H1 (cell line): ENCODE measurements at regions not wholly inside any gene's neighbourhood (a gene's known extent, or its start where the extent isn't known, plus 50 kb on each side); places are given as distances from the start of the nearest gene placed in this dataset.

Experiments
- CTCF ChIA-PET: fragments of 300-600 bp; sonication (Branson Sonifier 250); formaldehyde crosslinking; loops from one replicate; lab custom pipeline; 2021; ENCODE audit not compliant: partially characterized antibody; lab: Charles Lee
- POLR2A ChIA-PET: fragments of 300-600 bp; sonication (Branson Sonifier 250); formaldehyde crosslinking; loops from one replicate; lab custom pipeline; 2021; ENCODE audit warnings: inconsistent platforms; ENCODE audit not compliant: partially characterized antibody; lab: Charles Lee
- DNase-seq, 2 experiments: peaks; one replicate each; pipeline versions ENCODE4 v3.0.0 to v3.0.0-alpha.2; 2010 to 2022; ENCODE audit warnings: low spot score in 2 of 2, low read depth in 1 of 2, mixed read lengths in 1 of 2
- FAIRE-seq: peaks from 2 replicates; lab custom pipeline; 2011; peaks lifted over from hg19 to GRCh38; lab: Jason Lieb, UNC
- H2AFZ ChIP-seq: 2 replicates; pipeline ENCODE4 v1.8.1; 2012; ENCODE audit warnings: low read length, inconsistent platforms
- H2AK5ac ChIP-seq: 2 replicates; pipeline ENCODE4 v1.6.1; 2013; ENCODE audit warnings: low read depth, low read length
- H2BK120ac ChIP-seq: replicated peaks from 2 replicates; pipeline ENCODE3; 2013; ENCODE audit warnings: low read depth, low read length, inconsistent platforms
- H2BK12ac ChIP-seq: 2 replicates; pipeline ENCODE4 v1.6.1; 2013; ENCODE audit warnings: low read depth, low read length
- H2BK15ac ChIP-seq: 2 replicates; pipeline ENCODE4 v1.6.1; 2013; ENCODE audit warnings: low read length
- H2BK20ac ChIP-seq: 2 replicates; pipeline ENCODE4 v1.6.1; 2013; ENCODE audit warnings: low read length
- H2BK5ac ChIP-seq: 2 replicates; pipeline ENCODE4 v1.6.1; 2013; ENCODE audit warnings: low read depth, low read length
- H3K14ac ChIP-seq: 2 replicates; pipeline ENCODE4 v1.6.1; 2013; ENCODE audit warnings: inconsistent platforms; ENCODE audit not compliant: insufficient read length
- H3K18ac ChIP-seq: 2 replicates; pipeline ENCODE4 v1.6.1; 2013; ENCODE audit warnings: low read length; ENCODE audit errors: extremely low read depth
- H3K23ac ChIP-seq: 2 replicates; pipeline ENCODE4 v1.6.1; 2013; ENCODE audit warnings: inconsistent platforms; ENCODE audit not compliant: insufficient read length
- H3K23me2 ChIP-seq: 2 replicates; pipeline ENCODE4 v1.6.1; 2013; ENCODE audit warnings: low read depth, low read length
- H3K27ac ChIP-seq: 2 replicates; pipeline ENCODE4 v1.6.1; 2011; ENCODE audit warnings: low read depth, low read length, inconsistent platforms
- H3K27me3 ChIP-seq, 4 experiments: replicated peaks in 1 of 4; 1 replicate in 1 of 4; 2 replicates in 3 of 4; pipeline versions ENCODE4 v1.6.1 to v1.8.1; 2011 to 2013; ENCODE audit warnings: low read length in 3 of 4, mild to moderate bottlenecking in 3 of 4, inconsistent platforms in 2 of 4, mixed read lengths in 2 of 4, moderate library complexity in 1 of 4; ENCODE audit not compliant: control insufficient read depth in 3 of 4, insufficient read depth in 3 of 4; ENCODE audit errors: extremely low read depth in 1 of 4
- H3K36me3 ChIP-seq, 4 experiments: 2 replicates each; pipeline versions ENCODE4 v1.6.1 to v1.8.1; 2011 to 2013; ENCODE audit warnings: mild to moderate bottlenecking in 4 of 4, low read length in 3 of 4, moderate library complexity in 2 of 4, control low read depth in 1 of 4, inconsistent platforms in 1 of 4; ENCODE audit not compliant: insufficient read depth in 4 of 4, control insufficient read depth in 2 of 4
- H3K4ac ChIP-seq: replicated peaks from 2 replicates; pipeline ENCODE3; 2013; ENCODE audit warnings: low read length, low read depth, mixed read lengths, inconsistent platforms; ENCODE audit not compliant: insufficient read length
- H3K4me1 ChIP-seq, 4 experiments: replicated peaks in 1 of 4; 1 replicate in 1 of 4; 2 replicates in 3 of 4; pipeline versions ENCODE4 v1.6.1 to v1.8.1; 2011 to 2013; ENCODE audit warnings: low read length in 3 of 4, inconsistent platforms in 2 of 4, mixed read lengths in 1 of 4; ENCODE audit not compliant: insufficient read depth in 4 of 4, control insufficient read depth in 3 of 4
- H3K4me2 ChIP-seq, 2 experiments: 2 replicates each; pipeline versions ENCODE4 v1.6.1 to v1.8.1; 2011 to 2013; ENCODE audit warnings: low read depth in 2 of 2, low read length in 2 of 2, control low read depth in 1 of 2, inconsistent platforms in 1 of 2, mild to moderate bottlenecking in 1 of 2; ENCODE audit not compliant: insufficient read depth in 1 of 2
- H3K4me3 ChIP-seq, 4 experiments: fragments of 200-600, 300-600 bp in 1 of 4; sonication (generic), shearing (Covaris generic), sonication (Bioruptor Twin) in 1 of 4; 2 replicates each; pipeline versions ENCODE4 v1.5.1 to v1.8.1; 2011 to 2016; ENCODE audit warnings: low read length in 4 of 4, low read depth in 3 of 4, control low read depth in 2 of 4, inconsistent platforms in 2 of 4, mild to moderate bottlenecking in 2 of 4, mixed read lengths in 1 of 4, moderate library complexity in 1 of 4; ENCODE audit not compliant: insufficient read depth in 2 of 4; ENCODE audit errors: extremely low read depth in 1 of 4
- H3K56ac ChIP-seq: replicated peaks from 2 replicates; pipeline ENCODE3; 2013; ENCODE audit warnings: low read depth, mild to moderate bottlenecking, mixed read lengths, low read length, inconsistent platforms; ENCODE audit not compliant: insufficient read length
- H3K79me1 ChIP-seq: 2 replicates; pipeline ENCODE4 v1.6.1; 2013; ENCODE audit warnings: low read depth, low read length, control low read depth
- H3K79me2 ChIP-seq, 2 experiments: 2 replicates each; pipeline versions ENCODE4 v1.6.1 to v1.8.1; 2012 to 2013; ENCODE audit warnings: low read length in 2 of 2, mild to moderate bottlenecking in 2 of 2, inconsistent platforms in 1 of 2; ENCODE audit not compliant: insufficient read depth in 2 of 2, control insufficient read depth in 1 of 2
- H3K9ac ChIP-seq, 4 experiments: replicated peaks in 1 of 4; 1 replicate in 1 of 4; 2 replicates in 3 of 4; pipeline versions ENCODE4 v1.6.1 to v1.8.1; 2011 to 2013; ENCODE audit warnings: low read depth in 3 of 4, low read length in 3 of 4, control low read depth in 2 of 4, mild to moderate bottlenecking in 2 of 4, moderate library complexity in 2 of 4, inconsistent platforms in 1 of 4; ENCODE audit errors: extremely low read depth in 1 of 4
- H3K9me3 ChIP-seq, 2 experiments: 2 replicates each; pipeline versions ENCODE4 v1.6.1 to v1.8.1; 2012 to 2013; ENCODE audit warnings: mild to moderate bottlenecking in 2 of 2, moderate library complexity in 2 of 2, control low read depth in 1 of 2, inconsistent platforms in 1 of 2, low read depth in 1 of 2, low read length in 1 of 2, mixed read lengths in 1 of 2; ENCODE audit not compliant: insufficient read depth in 2 of 2
- H4K20me1 ChIP-seq, 2 experiments: replicated peaks in 1 of 2; 2 replicates each; pipeline versions ENCODE3 to v1.8.1; 2011 to 2013; ENCODE audit warnings: inconsistent platforms in 2 of 2, low read length in 2 of 2, mild to moderate bottlenecking in 1 of 2; ENCODE audit not compliant: insufficient read depth in 2 of 2, control insufficient read depth in 1 of 2
- H4K5ac ChIP-seq: 2 replicates; pipeline ENCODE4 v1.6.1; 2013; ENCODE audit warnings: low read length, low read depth, mixed read lengths, inconsistent platforms; ENCODE audit not compliant: insufficient read length
- H4K8ac ChIP-seq: 2 replicates; pipeline ENCODE4 v1.8.0; 2013; ENCODE audit warnings: mild to moderate bottlenecking, moderate library complexity, low read length, inconsistent platforms; ENCODE audit not compliant: insufficient read depth; ENCODE audit errors: extremely low read depth
- H4K91ac ChIP-seq: replicated peaks from 2 replicates; pipeline ENCODE3; 2013; ENCODE audit warnings: low read length, mixed read lengths, inconsistent platforms; ENCODE audit not compliant: insufficient read length
- BACH1 ChIP-seq: IDR thresholded peaks from 2 replicates; pipeline ENCODE4 v1.6.1; 2012; ENCODE audit warnings: low read length, improper control_type of control experiment
- CBX8 ChIP-seq: fragments of 300-800, 300-1000 bp; sonication (generic); IDR thresholded peaks from 2 replicates; pipeline ENCODE4 v1.7.1; 2016; ENCODE audit warnings: low read depth, low read length, borderline replicate concordance
- CHD1 ChIP-seq: IDR thresholded peaks from 2 replicates; pipeline ENCODE4 v1.6.1; 2012; ENCODE audit warnings: low read depth, low read length, improper control_type of control experiment
- CTBP2 ChIP-seq: IDR thresholded peaks from 2 replicates; pipeline ENCODE4 v1.7.0; 2011; ENCODE audit warnings: borderline replicate concordance, mild to moderate bottlenecking, moderate library complexity, mixed read lengths, low read length; ENCODE audit not compliant: insufficient read depth, insufficient read length
- CTCF ChIP-seq, 3 experiments: IDR thresholded peaks; 1 replicate in 2 of 3; 2 replicates in 1 of 3; pipeline versions ENCODE4 v1.5.1 to v1.6.1; 2011; ENCODE audit warnings: low read length in 3 of 3, mild to moderate bottlenecking in 3 of 3, inconsistent platforms in 2 of 3, low read depth in 1 of 3, moderate library complexity in 1 of 3; ENCODE audit not compliant: insufficient read depth in 1 of 3; ENCODE audit errors: control extremely low read depth in 1 of 3
- GTF2F1 ChIP-seq: IDR thresholded peaks from 2 replicates; pipeline ENCODE4 v1.6.1; 2012; ENCODE audit warnings: low read depth, low read length, improper control_type of control experiment, borderline replicate concordance
- KDM1A ChIP-seq: fragments of 200-600, 300-600 bp; sonication (generic); IDR thresholded peaks from 2 replicates; pipeline ENCODE4 v1.7.1; 2016; ENCODE audit warnings: mild to moderate bottlenecking, low read length, borderline replicate concordance
- KDM5A ChIP-seq: fragments of 200-600 bp; IDR thresholded peaks from 2 replicates; pipeline ENCODE4 v1.7.1; 2012; ENCODE audit warnings: mild to moderate bottlenecking, low read length, inconsistent platforms, mixed read lengths
- POLR2AphosphoS5 ChIP-seq: IDR thresholded peaks from 2 replicates; pipeline ENCODE4 v1.6.1; 2011; ENCODE audit warnings: low read depth, low read length
- POU5F1 ChIP-seq: IDR thresholded peaks from 2 replicates; pipeline ENCODE4 v1.6.1; 2011; ENCODE audit warnings: low read depth, mild to moderate bottlenecking, low read length, moderate library complexity
- RFX5 ChIP-seq: IDR thresholded peaks from 2 replicates; pipeline ENCODE4 v1.6.1; 2011; ENCODE audit warnings: low read depth, low read length, improper control_type of control experiment, borderline replicate concordance
- SP4 ChIP-seq: IDR thresholded peaks from 2 replicates; pipeline ENCODE4 v1.6.1; 2012; ENCODE audit warnings: low read length, inconsistent platforms
- TAF7 ChIP-seq: optimal IDR thresholded peaks from 2 replicates; pipeline ENCODE3; 2011; ENCODE audit warnings: low read depth, mild to moderate bottlenecking, inconsistent platforms, low read length, moderate library complexity, borderline replicate concordance
- YY1 ChIP-seq: IDR thresholded peaks from 2 replicates; pipeline ENCODE4 v1.6.1; 2011; ENCODE audit warnings: low read depth, mild to moderate bottlenecking, low read length
- WGBS, 2 experiments: shearing (Covaris generic) in 1 of 2; methylation state at CpG; one replicate each; pipeline versions ENCODE4 v1.1.6 to v1.1.7; 2013 to 2015; ENCODE audit warnings: low lambda C conversion rate in 2 of 2, mixed read lengths in 2 of 2, inconsistent platforms in 1 of 2, low coverage in 1 of 2, missing lambda C conversion rate in 1 of 2; ENCODE audit not compliant: insufficient replicate concordance in 2 of 2, insufficient coverage in 1 of 2, insufficient read length in 1 of 2; ENCODE audit errors: extremely low coverage in 1 of 2, missing lambda C conversion rate in 1 of 2; 5-methylcytosine and 5-hydroxymethylcytosine counted together

GRCh38 chr1:78760858-78761257 lies 111.2 kb downstream of the IFI44 start:
- Histone ChIP-seq H3K4me3 (no peak overlapping the region), H3K9me3 (no peaks in the 10 kb centered on the region), H3K18ac (no peak overlapping the region)
- TF ChIP-seq RFX5 = no peak
- no peak for TF ChIP-seq CTBP2
- no peak for TF ChIP-seq CTCF (IDR thresholded peaks at IDR 0.05; ENCODE audit: control extremely low read depth in 1 of 3, insufficient read depth in 1 of 3, low read depth in 1 of 3, low read length in 3 of 3)
- TF ChIP-seq POU5F1 = no peak
- TF ChIP-seq KDM5A = no peak
- TF ChIP-seq YY1 = no peak
- TF ChIP-seq BACH1 = no peak
- TF ChIP-seq POLR2AphosphoS5 = no peak
- no peak for TF ChIP-seq SP4
- TF ChIP-seq TAF7 = no peak
- TF ChIP-seq GTF2F1 = no peak
- TF ChIP-seq KDM1A = no peak
- no peak for TF ChIP-seq CBX8
- no peak for TF ChIP-seq CHD1

More at GRCh38 chr1:78760858-78761257, 111.2 kb downstream of the IFI44 start:
- Histone ChIP-seq H4K5ac (no peak overlapping the region), H3K79me2 (no peaks in the 10 kb centered on the region), H3K4me1 (no peaks in the 10 kb centered on the region), H3K14ac (no peak overlapping the region), H3K79me1 (no peaks in the 10 kb centered on the region), H4K91ac (no peak overlapping the region), H2BK5ac (no peak overlapping the region), H3K4me2 (no peak overlapping the region), H3K36me3 (no peaks in the 10 kb centered on the region), H3K9ac (no peak overlapping the region), H3K23me2 (no peaks in the 10 kb centered on the region), H3K27ac (no peak overlapping the region), H3K4ac (no peak overlapping the region), H3K23ac (no peak overlapping the region), H4K20me1 (no peaks in the 10 kb centered on the region), H2AK5ac (no peak overlapping the region), H4K8ac (no peak overlapping the region), H2BK20ac (no peak overlapping the region), H2BK120ac (no peak overlapping the region), H3K27me3 (no peaks in the 10 kb centered on the region), H2BK15ac (no peak overlapping the region), H2BK12ac (no peak overlapping the region), H3K56ac (no peak overlapping the region), H2AFZ (no peak overlapping the region)
- no peak for DNase-seq
- ChIA-PET CTCF (no interaction called here), POLR2A (no interaction called here)
- no peak for FAIRE-seq
- WGBS, 2 experiments = 87% methylated on average over 2 of the region's 2 CpGs; no CpG with 5 or more reads in 1 of the 2 experiments
